ENCODE measurements at regions not wholly inside any gene's neighbourhood (a gene's known extent, or its start where the extent isn't known, plus 50 kb on each side); places are given as distances from the start of the nearest gene placed in this dataset.

DNA sequence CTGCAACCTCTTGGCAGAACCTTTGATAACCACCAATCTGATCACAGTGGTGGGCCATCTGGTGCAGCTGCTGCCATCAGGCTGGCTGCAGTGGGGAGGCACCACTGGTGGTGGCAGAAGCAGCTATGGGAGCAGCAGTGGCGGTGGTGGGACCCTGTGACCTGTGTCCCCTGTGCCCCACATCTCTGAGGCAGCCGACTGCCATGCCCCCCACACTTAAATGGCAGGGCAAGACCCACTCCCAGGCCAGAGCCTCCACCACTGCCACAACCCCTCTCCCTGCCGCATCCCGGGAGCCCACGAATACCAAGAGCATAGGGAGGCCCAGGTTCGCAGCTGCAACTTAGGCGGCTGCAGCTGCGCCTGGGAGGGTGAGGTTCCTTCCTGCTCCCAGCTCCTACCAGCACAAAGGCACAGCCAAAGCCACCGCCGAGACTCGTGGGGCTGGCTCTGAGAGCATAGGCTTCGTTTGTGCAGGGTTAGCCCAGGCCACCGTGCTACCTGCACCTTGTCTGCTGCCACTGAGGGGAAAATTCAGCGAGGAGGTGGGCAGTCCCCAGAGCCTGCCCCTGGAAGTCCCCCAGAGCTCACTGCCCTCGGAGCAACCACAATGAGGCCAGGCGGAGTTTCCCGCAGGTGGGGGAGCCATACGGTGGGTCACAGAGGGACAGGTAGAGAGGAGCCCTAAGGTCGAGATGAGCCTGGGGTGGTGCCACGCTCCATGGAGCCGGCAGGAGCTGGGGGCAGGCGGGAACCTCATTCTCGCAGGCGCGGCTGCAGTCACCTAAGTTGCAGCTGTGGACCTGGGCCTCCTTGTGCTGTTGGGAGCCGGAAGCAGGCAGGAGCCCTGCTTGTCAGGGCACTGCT lies 518.7 kb downstream of the RWDD3 start:
- Histone ChIP-seq H4K20me1 (replicated peaks in 1 of 2; ENCODE audit: control insufficient read depth in 1 of 2, insufficient read depth in 2 of 2, low read length in 2 of 2) (no peaks in the 10 kb centered on the region), H4K5ac (ENCODE audit: insufficient read length, low read depth, low read length) (no peak overlapping the region), H2BK120ac (replicated peaks; ENCODE audit: low read depth, low read length) (no peak overlapping the region), H2AFZ (ENCODE audit: low read length) (no peak overlapping the region), H3K56ac (replicated peaks; ENCODE audit: insufficient read length, low read depth, low read length) (no peak overlapping the region), H3K9me3 (ENCODE audit: insufficient read depth in 2 of 2, low read depth in 1 of 2, low read length in 1 of 2) (peaks cover 0 to 5% of the 10 kb centered on the region in 2 experiments; a peak in 1 of 4 replicates), H3K27ac (ENCODE audit: low read depth, low read length) (no peak overlapping the region), H3K18ac (ENCODE audit: extremely low read depth, low read length) (no peak overlapping the region), H2BK5ac (ENCODE audit: low read depth, low read length) (no peak overlapping the region), H3K23ac (ENCODE audit: insufficient read length) (no peak overlapping the region), H3K4ac (replicated peaks; ENCODE audit: insufficient read length, low read depth, low read length) (no peak overlapping the region), H3K79me1 (ENCODE audit: low read depth, low read length) (no peaks in the 10 kb centered on the region), H3K23me2 (ENCODE audit: low read depth, low read length) (no peaks in the 10 kb centered on the region), H2BK15ac (ENCODE audit: low read length) (no peak overlapping the region), H3K9ac (replicated peaks in 1 of 4; ENCODE audit: extremely low read depth in 1 of 4, low read depth in 3 of 4, low read length in 3 of 4) (no peak overlapping the region), H3K4me2 (ENCODE audit: insufficient read depth in 1 of 2, low read depth in 2 of 2, low read length in 2 of 2) (no peak overlapping the region), H2BK12ac (ENCODE audit: low read depth, low read length) (no peak overlapping the region), H3K79me2 (ENCODE audit: control insufficient read depth in 1 of 2, insufficient read depth in 2 of 2, low read length in 2 of 2) (no peaks in the 10 kb centered on the region), H4K91ac (replicated peaks; ENCODE audit: insufficient read length, low read length) (no peak overlapping the region), H3K14ac (ENCODE audit: insufficient read length) (no peak overlapping the region), H3K36me3 (ENCODE audit: control insufficient read depth in 2 of 4, insufficient read depth in 4 of 4, low read length in 3 of 4) (no peaks in the 10 kb centered on the region), H3K4me1 (replicated peaks in 1 of 4; ENCODE audit: control insufficient read depth in 3 of 4, insufficient read depth in 4 of 4, low read length in 3 of 4) (no peaks in the 10 kb centered on the region), H4K8ac (ENCODE audit: extremely low read depth, insufficient read depth, low read length) (no peak overlapping the region; the same call in 1 of the 2 replicates), H3K27me3 (replicated peaks in 1 of 4; ENCODE audit: control insufficient read depth in 3 of 4, extremely low read depth in 1 of 4, insufficient read depth in 3 of 4, low read length in 3 of 4) (no peaks in the 10 kb centered on the region), H2AK5ac (ENCODE audit: low read depth, low read length) (no peak overlapping the region), H3K4me3 (ENCODE audit: extremely low read depth in 1 of 4, insufficient read depth in 2 of 4, low read depth in 3 of 4, low read length in 4 of 4) (no peak overlapping the region), H2BK20ac (ENCODE audit: low read length) (no peak overlapping the region)
- POLR2A ChIA-PET (ENCODE audit: partially characterized antibody), result no interaction called here
- WGBS, 2 experiments (ENCODE audit: extremely low coverage in 1 of 2, insufficient coverage in 1 of 2, insufficient read length in 1 of 2, insufficient replicate concordance in 2 of 2, low coverage in 1 of 2, low lambda C conversion rate in 2 of 2, missing lambda C conversion rate in 1 of 2), result 92% methylated on average over 25 of the region's 26 CpGs; no CpG with 5 or more reads in 1 of the 2 experiments
- CTCF ChIA-PET (ENCODE audit: partially characterized antibody), result interaction anchor here (1.0 kb wide), 1 partner anchor 9 kb away, joined by 3 read pairs; no protein-coding TSS in a partner anchor
- DNase-seq (ENCODE audit: low read depth in 1 of 2, low spot score in 2 of 2), result no peak
- FAIRE-seq, result no peak
- TF ChIP-seq KDM5A (IDR thresholded peaks at IDR 0.05; ENCODE audit: low read length), result no peak
- no peak for TF ChIP-seq EP300 (IDR thresholded peaks at IDR 0.05; ENCODE audit: borderline replicate concordance in 1 of 2, low read depth in 2 of 2, low read length in 2 of 2)
- TF ChIP-seq HDAC2 (IDR thresholded peaks at IDR 0.05; ENCODE audit: borderline replicate concordance in 1 of 2, low read depth in 2 of 2, low read length in 2 of 2), result no peak
- no peak for TF ChIP-seq SP2 (IDR thresholded peaks at IDR 0.05; ENCODE audit: low read length)
- no peak for TF ChIP-seq SRF (IDR thresholded peaks at IDR 0.05; ENCODE audit: low read depth, low read length)
- no peak for TF ChIP-seq CHD2 (IDR thresholded peaks at IDR 0.05; ENCODE audit: low read length)
- no peak for TF ChIP-seq JUND (IDR thresholded peaks at IDR 0.05; ENCODE audit: low read length)
- TF ChIP-seq TBP (IDR thresholded peaks at IDR 0.05; ENCODE audit: low read depth, low read length), result no peak

Measured in H1 (cell line).